ENCODE measurements at regions not wholly inside any gene's neighbourhood (a gene's known extent, or its start where the extent isn't known, plus 50 kb on each side); places are given as distances from the start of the nearest gene placed in this dataset.
A peak's percentile ranks its signal among the peaks of the same experiment; 100 is the strongest.

- WGBS, 4 donors, result 84 to 91% (median 87%) methylated on average over 8 of the region's 8 CpGs
- H3K27ac ChIP-seq, result no peak overlapping the region
- no peak for ATAC-seq
- no peak overlapping the region for H3K4me3 ChIP-seq
- no peak for DNase-seq
- H3K9me3 ChIP-seq, result no peaks in the 10 kb centered on the region
- intact Hi-C loops (cut with DNase I), result loop anchor here in 1 of 10 donors (10.0 kb wide), 1 partner anchor 80 kb away; no protein-coding TSS in a partner anchor
- no peaks in the 10 kb centered on the region for H3K27me3 ChIP-seq
- no peaks in the 10 kb centered on the region for H3K4me1 ChIP-seq
- TF ChIP-seq CTCF (IDR thresholded peaks at IDR 0.05), result no peak
- TF ChIP-seq POLR2A (IDR thresholded peaks at IDR 0.05), result no peak
- H3K36me3 ChIP-seq, result no peaks in the 10 kb centered on the region
Measured at GRCh38 chr14:51554339-51554920, 97.3 kb upstream of the FRMD6 start.

GRCh38 chr14:51554953-51555352 is 96.8 kb upstream of the FRMD6 start:
- no peaks in the 10 kb centered on the region for H3K4me1 ChIP-seq
- intact Hi-C loops (cut with DNase I), result loop anchor here in 1 of 10 donors (10.0 kb wide), 1 partner anchor 80 kb away; no protein-coding TSS in a partner anchor
- no peaks in the 10 kb centered on the region for H3K27me3 ChIP-seq
- H3K27ac ChIP-seq, result no peak overlapping the region
- TF ChIP-seq CTCF (IDR thresholded peaks at IDR 0.05) (peak in 1 of 12 donors; percentile 18), POLR2A (IDR thresholded peaks at IDR 0.05) (no peak)
- DNase-seq, result no peak
- WGBS, 4 donors, result 52 to 83% (median 80%) methylated on average over 2 of the region's 2 CpGs
- H3K36me3 ChIP-seq, result no peaks in the 10 kb centered on the region
- H3K4me3 ChIP-seq, result no peak overlapping the region
- no peaks in the 10 kb centered on the region for H3K9me3 ChIP-seq
- no peak for ATAC-seq

- 95 to 98% (median 97%) methylated on average over 2 of the region's 2 CpGs for WGBS, 4 donors
Measured at GRCh38 chr14:51561141-51561540, 90.6 kb upstream of the FRMD6 start.

GRCh38 chr14:51562816-51563215 is 88.9 kb upstream of the FRMD6 start:
- intact Hi-C loops (cut with DNase I), result no loop called here
- Histone ChIP-seq H3K27me3 (no peaks in the 10 kb centered on the region), H3K36me3 (no peaks in the 10 kb centered on the region), H3K9me3 (no peaks in the 10 kb centered on the region), H3K27ac (no peak overlapping the region), H3K4me3 (no peak overlapping the region), H3K4me1 (no peaks in the 10 kb centered on the region)
- ATAC-seq (no peak), DNase-seq (no peak)
- TF ChIP-seq POLR2A (IDR thresholded peaks at IDR 0.05), result no peak
- WGBS, 4 donors, result 84 to 90% (median 88%) methylated on average over 5 of the region's 5 CpGs

More at GRCh38 chr14:51561141-51561540, 90.6 kb upstream of the FRMD6 start:
- intact Hi-C loops (cut with DNase I), result no loop called here
- no peak for DNase-seq
- ATAC-seq, result no peak
- Histone ChIP-seq H3K9me3 (no peaks in the 10 kb centered on the region), H3K36me3 (no peaks in the 10 kb centered on the region), H3K27me3 (no peaks in the 10 kb centered on the region), H3K27ac (no peak overlapping the region), H3K4me1 (no peaks in the 10 kb centered on the region), H3K4me3 (no peak overlapping the region)
- TF ChIP-seq CTCF (IDR thresholded peaks at IDR 0.05) (no peak), POLR2A (IDR thresholded peaks at IDR 0.05) (no peak)

GRCh38 chr14:51563560-51563959 is 88.2 kb upstream of the FRMD6 start:
- Histone ChIP-seq H3K9me3 (no peaks in the 10 kb centered on the region), H3K27me3 (no peaks in the 10 kb centered on the region), H3K27ac (no peak overlapping the region), H3K4me3 (no peak overlapping the region), H3K36me3 (no peaks in the 10 kb centered on the region), H3K4me1 (no peaks in the 10 kb centered on the region)
- 94 to 98% (median 96%) methylated on average over 3 of the region's 3 CpGs for WGBS, 4 donors
- no peak for DNase-seq
- intact Hi-C loops (cut with DNase I), result no loop called here
- ATAC-seq, result no peak
- no peak for TF ChIP-seq POLR2A (IDR thresholded peaks at IDR 0.05)
- no peak for TF ChIP-seq CTCF (IDR thresholded peaks at IDR 0.05)

Measured in heart left ventricle (tissue), 16 donors.